D341Med (cell line): ENCODE measurements at regions not wholly inside any gene's neighbourhood (a gene's known extent, or its start where the extent isn't known, plus 50 kb on each side); places are given as distances from the start of the nearest gene placed in this dataset.
"Not testable (repeated sequence)": the region's sequence is repeated elsewhere in the genome, so short reads cannot be mapped to it uniquely, and the experiment has no call there.

Experiments
- DNase-seq: peaks from one replicate; pipeline ENCODE4 v3.0.0; 2012; ENCODE audit warnings: low spot score

DNA sequence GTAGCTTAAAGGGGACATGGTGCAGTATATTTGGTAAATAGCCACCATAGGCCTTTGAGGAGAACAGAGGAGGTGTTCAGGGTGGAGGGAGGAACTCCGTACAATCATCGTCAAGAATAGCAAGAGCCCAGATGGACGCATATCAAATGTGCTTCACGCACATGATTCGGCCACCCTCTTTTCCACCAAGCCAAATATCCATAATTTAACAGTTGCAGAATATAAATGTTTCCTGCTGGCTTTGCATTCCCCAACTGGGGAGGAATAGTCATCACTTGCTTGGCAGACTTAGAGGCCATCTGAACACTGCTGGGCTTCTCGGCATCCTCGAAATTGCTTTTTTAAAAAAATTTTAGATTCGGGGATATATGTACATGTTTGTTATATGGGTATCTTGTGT is 111.9 kb upstream of the ERCC4 start:
- no peak for DNase-seq

DNA sequence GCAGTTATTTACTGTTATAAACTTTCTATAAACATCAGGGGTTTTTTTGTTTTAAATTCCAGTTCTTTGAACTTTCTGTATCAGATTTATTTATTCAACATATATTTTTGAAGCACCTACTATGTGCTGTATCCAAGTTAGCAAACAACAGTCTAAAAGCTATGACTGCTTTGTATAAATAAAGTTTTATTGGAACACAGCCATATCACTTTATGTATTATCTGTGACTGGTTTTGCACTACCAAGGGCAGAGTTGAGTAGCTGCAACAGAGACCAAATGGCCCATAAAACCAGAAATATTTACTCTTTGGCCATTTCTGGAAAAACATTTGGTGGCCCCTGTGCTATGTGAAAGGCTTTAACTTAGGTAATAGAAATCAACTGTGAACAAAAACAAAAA is 110.2 kb upstream of the ERCC4 start:
- no peak for DNase-seq

DNA sequence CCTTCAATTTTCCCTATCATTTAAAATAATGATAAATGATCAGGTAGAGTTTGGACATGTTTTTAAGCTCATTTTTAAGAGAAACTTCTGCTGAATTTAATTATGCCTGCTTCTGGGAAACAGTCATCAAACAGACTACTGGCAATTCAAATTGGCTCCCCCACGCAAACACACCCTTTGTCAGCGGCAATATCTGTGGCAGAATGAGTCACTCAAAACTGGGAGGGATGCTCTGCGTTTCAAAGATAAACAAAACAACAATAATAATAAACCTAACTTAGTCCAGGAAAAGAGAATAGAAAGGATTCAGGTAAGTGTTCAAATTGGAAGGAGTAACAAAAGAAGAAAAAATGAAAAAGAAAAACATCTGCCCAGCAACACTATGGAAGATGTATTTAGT is 108.1 kb upstream of the ERCC4 start:
- DNase-seq = no peak

DNA sequence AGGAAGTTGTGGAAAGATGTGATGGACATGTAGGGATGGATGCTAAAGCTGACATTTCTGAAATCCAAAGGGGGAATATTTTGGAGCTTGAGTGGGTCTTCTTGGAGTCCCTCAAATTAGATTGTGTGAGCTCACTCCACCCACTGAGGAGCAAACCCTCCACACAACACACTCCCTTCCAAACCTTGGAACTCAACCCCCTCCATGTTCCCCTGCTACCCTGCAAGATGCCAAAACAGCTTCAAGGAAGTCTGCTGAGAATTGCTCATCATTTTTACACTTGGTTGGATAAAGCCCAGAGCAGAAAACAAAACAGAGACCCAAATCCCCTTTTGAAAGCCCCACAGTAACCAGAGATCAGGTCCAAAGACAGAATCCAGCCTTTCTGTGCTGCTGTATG is 103.3 kb upstream of the ERCC4 start:
- no peak for DNase-seq

DNA sequence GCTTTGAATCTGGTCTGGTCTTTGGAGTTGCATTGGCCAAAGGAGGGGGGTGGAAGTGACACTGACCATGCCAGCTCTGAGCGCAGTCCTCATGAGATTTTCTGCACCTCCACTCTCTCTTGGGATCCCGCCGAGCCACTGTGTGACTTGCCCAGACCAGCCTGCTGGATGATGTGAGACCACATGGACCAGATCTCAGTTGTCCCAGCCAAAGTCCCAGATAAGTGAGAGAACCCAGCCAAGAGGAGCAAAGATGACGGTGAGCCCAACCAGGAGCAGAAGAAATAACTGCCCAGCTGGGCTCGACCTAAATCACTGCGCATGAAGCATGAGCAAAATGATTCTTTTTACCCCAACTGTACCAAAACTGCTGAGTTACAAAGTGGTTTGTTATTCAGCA is 96.5 kb upstream of the ERCC4 start:
- DNase-seq = no peak

DNA sequence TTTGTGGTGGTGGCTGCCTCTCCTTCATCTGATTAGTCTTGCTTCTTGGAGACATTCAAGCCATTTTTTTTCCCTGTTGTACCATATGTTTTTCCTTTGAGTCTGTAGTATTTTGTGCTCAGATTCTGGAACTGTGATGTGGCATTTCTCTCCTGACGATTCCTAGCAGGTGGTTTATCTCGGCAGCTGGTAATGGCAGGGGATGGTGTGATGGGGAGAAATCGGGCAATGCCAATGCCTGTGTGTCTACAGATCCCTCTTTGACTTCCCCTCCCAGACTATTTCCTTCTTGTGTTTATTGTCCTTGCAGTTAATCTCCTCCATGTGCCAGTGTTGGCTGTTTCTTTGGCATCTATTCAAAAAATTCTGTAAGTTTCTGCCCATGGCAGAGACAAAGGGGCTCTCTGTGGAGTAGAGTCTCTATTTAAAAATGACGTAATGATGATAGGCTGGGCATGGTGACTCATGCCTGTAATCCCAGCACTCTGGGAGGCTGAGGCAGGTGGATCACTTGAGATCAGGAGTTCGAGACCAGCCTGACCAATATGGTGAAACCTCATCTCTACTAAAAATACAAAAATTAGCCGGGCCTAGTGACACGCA is 90.2 kb upstream of the ERCC4 start:
- DNase-seq = no peak

DNA sequence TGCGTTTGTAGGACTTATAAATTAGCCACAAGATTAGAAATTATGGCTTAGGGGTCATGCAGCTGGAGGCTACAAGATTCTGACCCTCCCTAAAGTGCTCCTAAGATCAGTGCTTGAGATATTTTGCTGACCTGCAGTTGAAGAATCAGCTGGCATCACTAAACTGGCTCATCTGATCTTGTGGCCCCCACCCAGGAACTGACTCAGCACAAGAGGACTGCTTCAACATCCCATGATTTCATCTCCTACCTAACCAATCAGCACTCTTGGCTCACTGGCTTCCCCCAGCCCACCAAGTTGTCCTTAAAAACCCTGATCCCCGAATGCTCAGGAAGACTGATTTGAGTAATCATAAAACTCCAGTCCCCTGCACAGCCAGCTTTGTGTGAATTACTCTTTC is 86.4 kb upstream of the ERCC4 start:
- no peak for DNase-seq

DNA sequence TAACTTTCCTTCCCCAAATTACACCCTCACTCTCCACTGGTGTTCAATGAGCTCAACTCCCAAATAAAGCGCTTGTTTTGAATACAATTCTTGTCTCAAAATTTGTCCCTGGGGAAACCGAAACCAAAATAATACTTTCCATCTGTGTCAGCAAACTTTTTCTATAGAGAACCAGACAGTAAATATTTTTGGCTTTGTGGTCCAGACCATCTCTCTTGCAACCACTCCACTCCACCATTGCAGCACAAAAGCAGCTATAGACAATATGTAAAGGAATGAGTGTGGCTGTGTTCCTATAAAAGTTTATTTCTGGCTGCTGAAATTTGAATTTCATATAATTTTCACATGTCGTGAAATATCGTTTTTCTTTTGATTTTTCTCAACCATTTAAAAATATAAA is 84.6 kb upstream of the ERCC4 start:
- no peak for DNase-seq

DNA sequence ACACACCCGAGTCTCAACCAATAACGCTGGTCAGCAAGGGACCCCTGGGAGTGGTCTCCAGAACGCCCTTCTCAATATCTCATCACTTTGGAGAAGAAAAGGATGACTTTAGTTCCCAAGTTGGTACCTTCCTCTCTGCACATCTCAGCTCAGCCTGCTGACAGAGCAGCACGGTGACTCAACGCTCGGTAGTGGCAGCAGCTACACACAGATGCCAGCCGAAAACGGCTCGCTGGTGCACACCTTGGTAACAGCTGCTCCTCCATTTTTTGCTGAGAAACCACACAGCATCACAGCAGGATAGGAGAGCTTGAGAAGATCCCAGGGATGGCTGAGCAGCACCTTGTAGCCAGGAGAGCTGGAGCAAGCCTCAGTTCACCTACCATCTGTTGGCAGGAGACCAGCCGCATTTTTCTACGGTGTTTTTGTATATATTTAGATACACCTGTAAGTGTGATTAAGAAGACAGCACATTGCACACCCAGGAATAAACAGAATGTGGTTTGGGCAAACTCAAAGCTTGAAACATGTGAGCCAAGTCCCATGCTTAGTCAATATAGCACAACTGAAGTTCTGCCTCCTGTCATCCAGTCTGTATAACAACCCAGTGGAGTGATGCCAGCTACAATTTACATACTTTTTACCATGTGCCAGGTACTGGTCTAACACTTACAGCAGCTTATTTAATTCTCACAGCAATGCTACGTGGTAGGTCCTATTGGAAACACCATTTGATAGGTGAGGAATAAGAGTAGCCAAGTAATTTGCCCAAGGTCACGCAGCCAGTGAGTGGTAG is 83.8 kb upstream of the ERCC4 start:
- DNase-seq = no peak

DNA sequence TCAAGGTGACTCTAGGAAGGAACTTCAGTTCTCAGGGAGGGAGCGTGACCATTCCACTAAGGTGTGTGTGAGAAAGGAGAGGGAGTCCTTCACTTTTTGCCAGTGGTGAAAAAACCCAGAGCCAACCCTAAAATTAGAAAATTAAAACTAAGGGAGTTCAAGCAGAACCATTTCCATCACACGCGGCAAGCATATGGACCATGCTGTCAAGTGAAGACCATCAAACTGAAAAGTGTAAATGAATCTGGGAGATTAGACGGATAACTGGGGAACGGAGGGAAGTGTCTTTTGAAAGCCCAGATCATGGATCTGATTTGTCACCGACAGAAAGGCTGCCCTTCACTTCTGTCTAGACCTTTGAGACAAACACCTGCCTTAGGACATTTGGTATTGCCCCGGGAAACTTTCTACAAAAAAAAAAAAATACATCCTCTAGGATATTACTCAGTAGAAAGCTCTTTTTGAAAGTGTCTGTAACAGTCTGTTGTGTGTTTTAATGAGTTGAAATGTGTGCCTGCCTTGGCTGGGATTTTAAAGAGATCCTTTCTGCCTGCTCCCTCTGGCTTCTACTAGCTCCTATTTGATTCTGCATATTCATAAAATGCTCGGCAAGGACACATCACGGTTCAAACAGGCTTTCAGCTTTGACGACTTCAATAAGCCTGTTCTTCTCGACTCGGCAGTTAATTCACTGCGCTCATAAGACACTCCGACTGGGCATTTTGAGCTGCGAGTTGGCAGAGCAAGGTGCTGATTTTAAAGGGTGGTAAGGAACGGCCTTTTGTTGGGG is 81.4 kb upstream of the ERCC4 start:
- DNase-seq = no peak

DNA sequence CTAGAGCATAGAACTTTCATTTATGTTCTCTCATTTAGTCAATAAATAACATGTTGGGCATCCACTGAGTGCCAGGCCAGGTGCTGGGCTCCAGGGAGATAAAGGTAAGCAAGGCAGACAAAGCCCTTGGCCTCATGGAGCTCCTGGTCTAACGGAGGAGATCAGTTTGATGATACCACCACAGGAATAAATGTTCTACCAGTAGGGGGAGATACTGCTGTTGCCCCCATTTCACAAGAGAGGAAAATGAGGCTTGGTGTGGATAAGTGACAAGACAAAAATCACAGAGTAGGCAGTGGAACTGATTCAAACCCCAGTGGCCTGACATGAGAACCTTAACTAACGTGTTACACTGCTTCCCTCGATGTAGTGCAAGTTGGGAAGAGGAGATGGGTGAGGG is 80.4 kb upstream of the ERCC4 start:
- no peak for DNase-seq

DNA sequence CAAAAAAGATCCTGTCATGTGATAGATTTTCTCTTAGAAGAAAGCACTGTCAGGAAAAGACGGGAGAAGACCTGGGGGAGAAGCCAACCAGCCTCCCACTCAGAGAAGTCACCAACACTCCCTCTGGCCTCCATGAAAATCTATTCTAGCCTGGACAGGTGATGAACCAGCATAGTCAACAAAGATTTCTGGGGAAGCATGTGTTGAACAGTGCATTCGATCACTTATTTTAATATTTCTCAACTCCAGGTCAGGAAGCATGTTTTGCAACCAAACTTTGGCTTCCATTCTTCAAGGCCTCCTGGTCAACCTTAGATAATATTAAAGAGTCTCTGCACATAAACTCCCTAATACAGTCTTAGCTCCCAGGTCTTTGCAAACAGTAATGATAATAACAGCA is 74.7 kb upstream of the ERCC4 start:
- DNase-seq = no peak

DNA sequence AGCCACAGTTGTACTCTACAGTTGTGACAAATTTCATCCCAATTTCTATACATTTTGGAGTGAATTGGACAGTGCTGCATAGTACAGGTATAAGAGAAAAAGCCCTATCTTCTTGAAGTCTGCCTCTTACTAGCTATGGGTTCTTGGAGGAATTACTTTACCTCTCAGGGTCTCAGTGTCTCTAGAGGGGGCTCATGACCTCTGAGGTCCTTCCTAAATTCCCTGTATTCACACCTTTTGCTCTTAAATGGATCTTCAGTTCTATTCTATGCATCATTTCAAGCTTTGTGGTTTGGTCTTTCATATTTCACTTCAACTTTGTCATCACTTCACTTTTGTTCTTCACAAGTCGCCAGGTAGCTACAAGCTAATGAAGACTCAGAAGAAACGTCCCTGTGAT is 71.2 kb upstream of the ERCC4 start:
- no peak for DNase-seq

DNA sequence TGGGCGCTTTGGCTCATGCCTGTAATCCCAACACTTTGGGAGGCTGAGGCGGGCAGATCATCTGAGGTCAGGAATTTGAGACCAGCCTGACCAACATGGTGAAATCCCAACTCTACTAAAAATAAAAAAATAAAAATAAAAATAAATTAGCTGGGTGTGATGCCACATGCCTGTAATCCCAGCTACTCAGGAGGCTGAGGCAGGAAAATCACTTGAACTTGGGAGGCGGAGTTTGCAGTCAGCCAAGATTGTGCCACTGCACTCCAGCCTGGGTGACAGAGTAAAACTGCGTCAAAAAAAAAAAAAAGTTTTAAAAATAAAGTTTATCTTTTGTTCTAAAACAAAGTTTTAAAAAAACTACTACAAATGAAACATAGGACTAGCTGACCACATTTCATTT is 69.8 kb upstream of the ERCC4 start:
- not testable (repeated sequence) for DNase-seq

DNA sequence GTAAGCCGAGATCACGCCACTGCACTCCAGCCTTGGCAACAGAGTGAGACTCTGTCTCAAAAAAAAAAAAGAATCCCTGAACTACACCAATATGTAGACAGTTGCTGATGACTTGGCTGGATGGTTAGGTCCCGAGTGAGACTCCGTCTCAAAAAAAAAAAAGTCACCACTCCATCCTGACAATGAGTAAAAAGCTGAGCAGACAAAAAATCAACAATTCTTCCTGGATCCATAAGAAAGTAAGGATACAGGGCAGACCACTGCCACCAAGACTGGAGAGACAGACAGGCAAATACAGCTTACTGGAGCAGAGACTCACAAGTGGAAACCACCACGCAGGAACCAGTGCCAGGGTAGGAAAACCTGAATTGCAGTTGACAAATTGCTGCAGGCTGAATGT is 67.1 kb upstream of the ERCC4 start:
- DNase-seq = no peak

DNA sequence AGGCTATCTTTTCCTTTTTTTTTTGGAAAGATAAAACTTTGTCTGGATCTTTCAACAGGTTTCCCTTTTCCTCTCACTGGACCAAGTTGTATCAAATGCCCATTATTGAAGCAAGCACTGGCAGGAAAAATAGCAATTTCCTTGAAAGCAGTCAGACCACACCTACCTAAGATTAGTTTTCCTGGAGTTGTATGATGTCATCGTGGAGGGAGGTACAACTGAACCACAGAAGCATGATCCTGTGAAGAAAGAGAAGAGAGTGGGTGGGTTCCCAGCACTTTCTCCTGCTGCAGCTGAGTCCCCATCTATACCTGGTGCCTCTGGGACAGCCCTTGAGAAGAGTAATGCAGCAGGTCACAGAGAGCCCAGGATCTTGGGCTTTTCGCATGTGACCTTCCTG is 63.6 kb upstream of the ERCC4 start:
- DNase-seq = no peak

DNA sequence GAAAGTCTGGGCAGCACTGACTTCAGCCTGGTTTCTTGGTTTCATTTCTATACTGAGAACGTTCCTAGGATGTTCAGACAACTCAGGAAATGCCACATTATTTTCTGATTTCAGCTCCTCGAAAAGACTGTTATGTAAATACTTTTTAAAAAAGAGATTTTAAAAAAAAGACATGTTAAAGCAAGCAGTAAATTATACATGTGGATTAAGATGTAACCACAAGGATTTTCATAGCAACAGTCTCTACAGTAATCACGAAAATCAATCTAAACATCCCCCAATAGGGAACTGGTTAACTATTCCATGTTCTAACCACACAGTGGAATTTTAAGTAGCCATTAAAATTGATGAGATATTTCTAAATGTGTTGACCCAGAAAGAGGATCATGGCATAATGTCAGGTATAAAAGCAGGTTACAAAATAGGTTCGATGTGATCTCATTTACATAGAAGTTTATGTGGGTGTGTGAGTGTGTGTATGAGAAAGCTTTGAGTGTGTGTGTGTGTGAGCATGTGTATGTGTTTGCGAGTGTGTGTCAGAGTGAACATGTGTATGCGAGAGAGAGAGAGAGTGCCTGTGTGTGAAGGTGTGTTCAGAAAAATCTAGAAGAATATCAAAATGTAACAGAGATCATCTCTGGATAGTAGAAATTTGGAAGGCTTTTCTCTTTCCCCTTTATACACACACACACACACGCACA is 63.0 kb upstream of the ERCC4 start:
- no peak for DNase-seq

DNA sequence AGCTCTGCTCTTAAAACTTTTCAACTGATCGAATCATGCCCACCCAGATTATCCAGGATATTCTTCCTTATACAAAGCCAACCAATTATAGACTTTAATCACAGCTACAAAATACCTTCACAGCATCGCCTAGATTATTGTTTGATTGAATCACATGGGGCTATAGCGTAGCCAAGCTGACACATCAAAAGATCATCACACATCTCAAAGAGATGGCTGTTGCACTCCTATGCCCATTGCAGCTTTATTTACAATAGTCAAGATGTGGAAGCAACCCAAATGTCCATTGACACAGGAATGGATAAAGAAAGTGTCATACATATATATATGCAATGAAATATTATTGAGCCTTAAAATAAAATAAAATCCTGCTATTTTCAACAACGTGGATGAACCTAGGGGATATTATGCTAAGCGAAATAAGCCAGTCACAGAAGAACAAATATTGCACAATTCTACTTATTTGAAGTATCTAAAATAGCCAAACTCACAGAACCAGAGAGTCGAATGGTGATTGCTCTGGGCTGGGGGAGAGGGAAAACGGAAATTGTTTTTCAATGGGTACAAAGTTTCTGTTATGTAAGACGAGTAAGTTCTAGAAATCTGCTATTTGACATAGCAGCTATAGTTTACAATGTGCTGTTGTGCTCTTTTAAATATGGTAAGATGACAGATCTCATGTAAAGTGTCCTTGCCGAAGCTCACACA is 60.9 kb upstream of the ERCC4 start:
- DNase-seq = no peak

DNA sequence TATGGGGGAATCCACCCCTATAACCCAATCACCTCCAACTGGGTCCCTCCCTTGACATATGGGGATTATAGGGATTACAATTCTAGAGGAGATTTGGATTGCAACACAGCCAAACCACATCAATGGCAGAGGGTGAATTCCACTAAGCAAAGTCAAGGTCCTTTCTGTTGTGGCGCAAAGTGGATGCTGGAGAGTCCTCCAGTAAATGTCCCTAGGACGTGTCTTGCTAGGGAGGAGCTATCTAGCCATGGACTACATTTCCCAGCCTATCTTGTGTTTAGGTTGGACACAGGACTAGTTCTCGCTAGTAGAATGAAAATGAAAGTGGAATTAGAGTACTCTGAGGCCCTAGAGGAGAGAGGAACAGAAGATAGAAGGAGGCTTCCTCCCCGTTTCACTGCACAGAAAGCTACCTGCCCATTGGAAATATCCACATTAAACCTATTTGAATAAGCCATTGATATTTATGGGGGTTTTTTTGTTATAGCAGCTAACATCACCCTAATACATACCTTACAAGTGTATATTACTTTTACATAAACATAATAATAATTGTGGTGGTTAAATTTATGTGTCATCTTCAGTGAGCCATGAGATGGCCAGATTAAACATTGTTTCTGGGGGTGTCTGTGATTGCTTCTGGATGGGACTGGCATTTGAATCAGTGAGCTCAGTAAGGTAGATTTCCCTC is 56.7 kb upstream of the ERCC4 start:
- no peak for DNase-seq

DNA sequence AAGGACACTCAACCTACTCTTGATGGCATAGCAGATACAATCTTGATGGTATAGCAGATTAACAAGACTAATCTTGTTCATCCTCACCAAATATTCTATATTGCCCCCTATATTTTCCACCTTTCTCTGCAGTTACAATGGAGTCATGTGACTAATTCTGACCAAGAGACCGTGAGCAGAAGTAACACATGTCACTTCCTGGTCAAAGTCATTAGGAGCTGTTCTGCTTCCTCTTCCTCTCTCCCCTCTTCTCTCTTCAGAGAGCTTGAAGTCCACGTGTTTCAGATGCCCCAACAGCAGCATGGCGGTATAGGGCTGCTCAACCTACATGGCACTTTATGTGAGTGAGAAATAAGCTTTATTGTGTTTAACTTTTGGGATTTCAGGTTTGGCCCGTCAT is 55.3 kb upstream of the ERCC4 start:
- no peak for DNase-seq

DNA sequence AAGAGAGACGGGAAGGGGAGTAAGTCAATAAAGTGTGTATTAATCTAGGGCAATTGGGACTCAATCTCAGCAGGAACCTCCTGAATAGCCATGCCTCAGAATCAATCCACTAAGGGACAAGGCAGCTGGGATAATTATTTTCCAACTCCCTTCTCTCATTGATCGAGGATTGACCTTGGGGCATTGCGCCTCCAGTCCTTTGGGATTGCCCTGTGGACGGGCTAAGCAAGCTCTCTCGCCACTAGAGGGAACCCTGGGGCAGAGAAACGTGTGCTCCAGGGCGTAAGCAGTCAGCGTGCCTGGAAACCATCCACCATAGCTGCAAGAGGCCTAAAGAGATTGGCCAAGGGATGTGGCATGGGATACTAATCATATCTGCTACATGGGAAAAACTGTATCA is 53.9 kb upstream of the ERCC4 start:
- DNase-seq = peak; percentile 62
